Neural progenitor cell (in vitro differentiated cells): ENCODE measurements at regions not wholly inside any gene's neighbourhood (a gene's known extent, or its start where the extent isn't known, plus 50 kb on each side); places are given as distances from the start of the nearest gene placed in this dataset.

Experiments
- EZH2 ChIP-seq: fragments of 200-600 bp; sonication (generic); IDR thresholded peaks from 2 replicates; pipeline ENCODE4 v1.6.1; 2017; ENCODE audit warnings: antibody characterized with exemption, mild to moderate bottlenecking, moderate library complexity
- TF ChIP-seq, protein P1 (sequence below): fragments of 200-600 bp; sonication (generic); IDR thresholded peaks from 2 replicates; pipeline ENCODE4 v1.5.1; 2017; ENCODE audit warnings: antibody characterized with exemption, mild to moderate bottlenecking

DNA sequence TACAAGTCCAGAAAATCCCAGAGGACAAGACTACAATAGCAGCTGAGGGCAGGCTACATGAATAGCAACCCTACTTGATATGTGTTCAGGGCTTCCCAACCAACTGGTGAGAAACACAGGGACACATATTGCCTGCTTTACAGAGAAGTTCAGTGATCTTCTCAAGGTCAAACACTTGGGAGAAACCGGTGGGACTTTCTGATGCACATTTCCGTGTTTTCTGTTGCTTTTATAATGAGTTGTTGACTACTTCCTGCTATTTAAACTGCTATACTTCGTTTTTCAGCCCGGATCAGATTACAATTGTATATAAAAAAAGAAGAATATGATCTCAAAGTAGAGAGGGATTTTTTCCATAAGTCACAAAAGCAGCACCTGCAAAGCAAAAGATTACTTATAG lies 175.1 kb downstream of the SNX18 start:
- TF ChIP-seq, protein P1, sequence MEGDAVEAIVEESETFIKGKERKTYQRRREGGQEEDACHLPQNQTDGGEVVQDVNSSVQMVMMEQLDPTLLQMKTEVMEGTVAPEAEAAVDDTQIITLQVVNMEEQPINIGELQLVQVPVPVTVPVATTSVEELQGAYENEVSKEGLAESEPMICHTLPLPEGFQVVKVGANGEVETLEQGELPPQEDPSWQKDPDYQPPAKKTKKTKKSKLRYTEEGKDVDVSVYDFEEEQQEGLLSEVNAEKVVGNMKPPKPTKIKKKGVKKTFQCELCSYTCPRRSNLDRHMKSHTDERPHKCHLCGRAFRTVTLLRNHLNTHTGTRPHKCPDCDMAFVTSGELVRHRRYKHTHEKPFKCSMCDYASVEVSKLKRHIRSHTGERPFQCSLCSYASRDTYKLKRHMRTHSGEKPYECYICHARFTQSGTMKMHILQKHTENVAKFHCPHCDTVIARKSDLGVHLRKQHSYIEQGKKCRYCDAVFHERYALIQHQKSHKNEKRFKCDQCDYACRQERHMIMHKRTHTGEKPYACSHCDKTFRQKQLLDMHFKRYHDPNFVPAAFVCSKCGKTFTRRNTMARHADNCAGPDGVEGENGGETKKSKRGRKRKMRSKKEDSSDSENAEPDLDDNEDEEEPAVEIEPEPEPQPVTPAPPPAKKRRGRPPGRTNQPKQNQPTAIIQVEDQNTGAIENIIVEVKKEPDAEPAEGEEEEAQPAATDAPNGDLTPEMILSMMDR: no peak
- no peak for TF ChIP-seq EZH2
